GM20431 (cell line): ENCODE measurements at regions not wholly inside any gene's neighbourhood (a gene's known extent, or its start where the extent isn't known, plus 50 kb on each side); places are given as distances from the start of the nearest gene placed in this dataset.
"Not testable (repeated sequence)": the region's sequence is repeated elsewhere in the genome, so short reads cannot be mapped to it uniquely, and the experiment has no call there.

Source experiments
- in situ Hi-C: fragments of 300-500 bp; cut with MseI, MboI; formaldehyde crosslinking; loops from one replicate; pipeline ENCODE4 v1.15.0; 2020; ENCODE audit warnings: low sequenced_read_pairs; ENCODE audit not compliant: unreplicated experiment

DNA sequence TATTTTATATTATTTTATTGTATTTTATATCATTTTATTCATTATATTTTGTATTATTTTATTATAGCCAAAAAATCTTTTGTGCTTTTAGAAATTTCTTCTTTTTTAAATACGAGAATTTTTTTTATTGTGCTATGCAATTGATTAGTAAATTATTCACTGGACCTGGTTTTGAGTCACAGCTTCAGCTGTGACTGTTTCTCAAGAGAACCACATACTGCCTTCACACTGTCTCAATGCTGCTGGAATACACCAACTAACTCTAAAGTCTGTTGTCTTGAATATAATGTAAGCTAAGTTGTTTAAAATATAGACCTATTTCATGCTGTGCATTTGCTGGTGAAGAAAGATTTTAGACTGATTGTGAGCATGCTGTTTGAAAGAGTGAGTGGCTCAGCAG, 423.6 kb downstream of the NDFIP2 start:
- in situ Hi-C loops: no loop called here

DNA sequence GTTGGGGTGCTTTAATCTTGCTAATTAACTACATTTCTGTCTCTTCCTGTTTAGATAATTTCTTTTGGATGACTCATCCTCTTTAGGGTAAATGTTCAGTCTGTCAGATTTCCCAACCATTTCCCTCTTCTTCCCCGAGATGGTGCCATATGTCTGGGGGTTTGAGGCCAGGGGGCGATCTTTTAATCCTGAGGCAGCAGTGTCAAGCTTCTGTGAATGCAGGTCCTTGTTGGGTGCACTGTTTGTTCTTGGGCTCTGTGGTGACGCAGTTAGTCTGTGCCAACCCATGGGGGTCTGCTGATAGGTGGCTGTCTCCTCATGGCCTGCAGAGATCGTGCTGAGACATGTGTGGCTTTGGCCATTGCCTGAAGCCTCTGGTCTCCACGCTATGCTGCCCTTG, 420.4 kb downstream of the NDFIP2 start:
- in situ Hi-C loops: no loop called here

DNA sequence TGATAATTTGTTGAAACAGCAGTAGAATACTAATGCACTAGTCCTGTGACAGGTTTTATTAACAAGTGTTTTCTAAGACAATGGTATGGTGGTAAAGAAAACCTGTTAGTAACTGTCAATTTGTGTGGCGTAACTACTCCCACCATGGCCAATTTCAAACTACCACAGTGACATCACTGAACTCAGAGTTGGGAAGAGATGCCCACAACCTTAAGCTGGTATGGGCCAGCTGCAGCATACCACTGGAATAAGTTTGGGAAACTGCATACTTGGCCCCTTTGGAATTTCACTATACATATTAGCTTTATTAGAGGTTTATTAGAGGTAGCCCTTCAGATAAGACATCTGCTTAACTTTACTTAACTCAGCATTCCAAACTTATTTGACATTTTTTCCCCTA, 419.4 kb downstream of the NDFIP2 start:
- in situ Hi-C loops: no loop called here

DNA sequence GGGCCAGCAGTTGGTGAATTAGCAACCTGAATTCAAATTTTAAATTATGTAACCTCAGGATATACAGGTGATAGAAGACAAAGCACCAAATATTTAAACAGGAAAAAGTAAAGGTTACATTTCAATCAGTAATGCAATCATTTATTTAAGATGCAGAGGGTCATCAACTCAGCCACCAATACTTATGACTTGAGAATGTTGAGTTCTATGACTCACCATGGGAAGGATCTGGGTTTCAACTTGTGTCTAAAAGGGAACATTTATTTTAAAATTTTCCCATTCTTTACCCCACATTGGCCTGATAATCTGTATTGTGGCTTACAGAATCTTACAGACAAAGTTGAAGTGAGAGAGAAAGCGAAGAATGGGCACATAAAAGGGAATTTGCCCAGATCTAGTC, 418.0 kb downstream of the NDFIP2 start:
- in situ Hi-C loops: no loop called here

DNA sequence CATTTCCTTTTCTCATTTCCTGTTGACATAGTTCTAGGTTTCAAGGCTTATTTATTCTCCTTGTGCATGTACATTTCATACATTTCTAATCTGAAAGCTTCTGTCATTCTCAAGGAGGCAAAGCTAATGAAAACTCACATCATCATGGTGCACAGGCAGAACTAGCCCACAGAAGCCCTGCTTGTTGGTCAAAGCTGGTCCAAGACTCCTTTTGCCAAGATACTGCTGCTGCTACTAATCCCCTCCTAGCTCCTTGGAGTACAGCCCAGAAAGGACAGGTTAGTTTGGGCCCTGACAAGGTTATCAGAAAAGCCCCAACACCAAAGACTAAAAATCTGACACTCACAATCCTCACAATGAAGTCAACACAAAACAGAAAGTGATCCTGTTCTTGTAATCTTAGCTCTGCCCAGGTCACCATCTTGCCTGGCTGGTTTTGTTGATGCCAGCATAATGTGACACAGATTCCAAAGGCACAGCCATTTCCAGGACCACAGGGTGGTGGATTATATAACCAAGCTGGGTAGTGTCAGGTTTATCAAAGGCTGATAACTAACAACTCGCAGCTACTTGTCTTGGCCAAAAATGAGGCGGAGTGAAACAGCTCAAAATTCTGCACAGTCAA, 417.4 kb downstream of the NDFIP2 start:
- in situ Hi-C loops: no loop called here

DNA sequence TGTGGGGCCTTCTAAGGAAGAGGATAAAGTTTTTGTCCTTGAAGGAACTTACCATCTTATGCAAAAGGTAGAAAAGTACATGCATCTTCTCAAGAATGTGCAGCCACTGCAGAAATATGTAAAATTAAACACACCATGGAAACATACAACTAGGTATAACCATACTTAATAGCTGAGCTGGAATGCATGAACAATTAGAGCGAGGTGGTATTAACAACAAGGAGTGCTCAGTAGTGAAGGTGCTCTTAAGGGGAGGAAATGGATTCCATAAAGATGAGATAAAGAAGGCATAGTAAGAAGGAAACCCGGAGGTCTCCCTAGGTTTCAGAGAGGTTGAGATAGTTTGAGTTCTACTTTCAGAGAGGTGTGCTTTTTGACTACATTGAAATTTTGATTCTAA, 415.9 kb downstream of the NDFIP2 start:
- in situ Hi-C loops: no loop called here

DNA sequence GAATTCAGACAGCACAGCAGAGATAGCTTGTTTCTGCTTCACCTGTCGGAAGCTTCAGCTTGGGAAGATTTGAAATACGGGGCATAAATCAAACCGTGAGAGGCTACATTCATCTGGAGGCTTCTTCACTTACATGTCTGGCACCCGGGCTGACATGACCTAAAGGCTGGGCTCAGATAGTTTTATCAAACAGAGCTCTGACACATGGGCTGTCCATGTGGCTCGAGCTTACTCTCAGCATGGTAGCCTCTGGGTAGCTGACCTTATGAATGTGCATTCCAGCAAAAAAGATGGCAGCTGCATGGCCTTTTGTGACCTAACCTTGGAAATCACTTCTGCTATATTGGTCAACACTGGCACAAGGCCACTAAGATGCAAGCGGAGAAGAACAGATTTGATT, 414.5 kb downstream of the NDFIP2 start:
- in situ Hi-C loops: no loop called here

DNA sequence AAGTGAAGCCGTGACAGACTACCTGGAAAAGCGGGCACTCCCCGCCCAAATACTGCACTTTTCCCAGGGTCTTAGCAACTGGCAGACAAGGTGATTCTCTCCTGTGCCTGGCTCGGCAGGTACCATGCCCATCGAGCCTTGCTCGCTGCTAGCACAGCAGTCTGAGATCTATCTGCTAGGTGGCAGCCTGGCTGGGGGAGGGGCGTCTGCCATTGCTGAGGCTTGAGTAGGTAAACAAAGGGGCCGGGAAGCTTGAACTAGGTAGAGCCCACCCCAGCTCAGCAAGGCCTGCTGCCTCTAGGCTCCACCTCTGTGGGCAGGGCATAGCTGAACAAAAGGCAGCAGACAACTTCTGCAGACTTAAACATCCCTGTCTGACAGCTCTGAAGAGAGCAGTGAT, 406.3 kb downstream of the NDFIP2 start:
- in situ Hi-C loops: not testable (repeated sequence)

DNA sequence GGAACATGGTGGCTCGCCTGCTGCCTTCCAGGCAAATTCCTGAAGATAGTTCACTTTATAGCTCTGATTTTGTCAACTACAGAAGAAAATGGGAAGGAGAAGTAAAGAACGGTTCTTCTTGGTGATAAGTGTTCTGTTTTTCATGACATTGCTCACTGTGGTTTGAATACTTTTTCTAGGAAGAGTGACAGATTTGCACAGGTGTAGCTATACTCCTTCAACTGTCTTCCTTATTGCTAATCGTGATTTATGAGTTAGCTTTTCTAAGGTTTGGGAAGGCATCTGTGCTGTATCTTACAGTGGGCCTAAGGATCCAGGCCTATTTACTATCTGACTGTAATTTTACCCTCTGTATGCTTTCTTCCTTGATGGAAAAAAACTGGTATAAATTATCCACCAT, 405.6 kb downstream of the NDFIP2 start:
- in situ Hi-C loops: no loop called here

DNA sequence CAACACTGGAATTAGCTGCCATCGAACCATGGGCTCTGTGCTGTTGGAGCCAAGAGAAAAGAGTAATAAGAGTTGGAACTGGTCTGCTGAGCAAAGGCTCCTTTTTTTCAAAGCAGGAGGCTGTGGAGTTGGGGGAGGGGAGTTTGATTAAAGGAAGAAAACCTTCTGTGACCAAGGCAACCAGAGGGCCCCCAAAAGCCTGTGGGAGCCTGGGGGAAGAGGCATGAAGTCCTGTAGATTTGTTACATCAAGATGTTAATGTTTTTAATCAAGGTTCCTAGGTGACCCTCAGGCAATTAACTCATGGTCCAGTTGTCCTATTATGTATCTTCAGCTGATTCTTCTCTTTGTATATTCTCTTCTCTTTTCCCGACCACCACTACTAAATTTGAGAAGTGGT, 403.9 kb downstream of the NDFIP2 start:
- in situ Hi-C loops: no loop called here

DNA sequence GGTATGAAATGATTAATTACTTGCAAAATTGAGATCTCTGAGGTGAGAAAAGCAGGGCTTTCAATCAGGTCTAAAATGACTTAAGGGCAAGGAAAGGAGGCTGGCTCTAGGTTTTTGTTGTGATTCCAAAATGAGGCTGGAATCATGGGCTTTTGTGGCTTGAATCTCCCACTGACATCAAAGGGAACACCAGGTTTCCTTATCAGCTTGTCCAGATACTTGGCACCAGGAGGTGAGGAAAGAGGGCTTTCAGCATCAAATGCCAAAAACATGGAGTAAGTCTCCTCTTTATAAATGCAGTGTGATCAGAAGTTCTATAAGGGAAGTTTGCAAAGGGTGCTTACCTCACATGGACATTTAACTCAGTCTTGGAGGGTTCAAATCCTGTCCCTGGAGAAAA, 402.3 kb downstream of the NDFIP2 start:
- in situ Hi-C loops: no loop called here

DNA sequence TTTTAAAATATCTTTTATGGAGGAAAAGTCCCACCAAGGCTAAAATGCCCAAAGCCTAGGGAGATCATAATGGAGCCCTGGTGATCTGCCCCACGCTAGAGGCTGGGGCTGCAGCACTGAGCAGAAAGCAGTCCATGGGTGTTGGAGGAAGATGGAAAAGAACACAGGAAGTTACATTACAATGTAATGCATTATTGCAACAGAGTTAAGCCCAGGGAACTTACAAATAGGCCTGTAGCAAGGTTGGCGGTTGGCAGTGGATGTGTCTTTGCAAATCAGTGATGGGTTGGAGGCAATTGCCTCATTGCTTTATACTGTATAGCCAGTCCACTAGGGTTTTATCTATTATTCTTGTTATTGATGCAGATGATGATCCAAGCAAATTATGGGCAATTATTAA, 399.9 kb downstream of the NDFIP2 start:
- in situ Hi-C loops: no loop called here

DNA sequence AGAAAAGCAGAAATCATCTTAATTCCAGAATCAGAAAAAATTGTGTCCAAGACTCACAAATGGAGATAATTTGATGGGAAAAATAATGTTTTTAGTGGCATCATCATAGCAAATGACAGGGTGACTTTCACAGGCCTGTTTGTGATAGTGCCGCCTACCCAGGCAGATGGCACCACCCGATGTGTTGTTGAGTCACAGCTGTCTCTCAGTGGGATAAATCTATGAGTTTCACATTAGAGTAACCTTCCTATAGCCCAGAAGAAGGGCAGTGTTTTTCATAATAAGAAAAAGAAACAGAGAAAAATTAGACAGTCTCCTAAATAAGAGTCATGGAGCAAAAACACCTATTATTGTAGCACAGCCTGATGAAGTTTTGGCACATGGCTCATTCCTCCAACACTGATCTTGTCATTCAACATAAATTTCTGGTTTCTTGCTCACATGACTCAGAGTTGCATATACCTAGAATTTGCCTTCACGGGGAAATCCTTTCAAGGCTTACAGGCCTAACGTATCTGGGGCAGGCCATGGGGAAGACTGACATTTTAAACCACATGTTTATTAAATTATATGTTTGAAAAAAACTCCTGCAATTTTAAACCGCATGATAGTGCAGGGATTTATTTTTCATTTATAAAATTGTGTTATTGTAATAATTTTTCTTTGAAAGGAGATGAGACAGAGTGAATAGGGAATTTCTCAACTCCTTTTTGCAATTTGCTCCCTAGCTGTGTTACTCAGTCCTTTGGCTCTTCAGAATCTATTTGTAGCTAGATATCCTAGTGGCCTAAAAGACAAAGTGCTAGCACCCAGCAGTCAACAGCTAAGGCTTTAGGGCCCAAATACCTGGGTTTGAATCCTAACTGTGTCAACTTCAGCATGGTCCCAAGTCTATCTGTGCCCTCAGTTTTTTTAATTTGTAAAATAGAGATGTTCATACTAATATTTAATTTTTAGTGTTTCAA, 393.7 kb downstream of the NDFIP2 start:
- in situ Hi-C loops: no loop called here

DNA sequence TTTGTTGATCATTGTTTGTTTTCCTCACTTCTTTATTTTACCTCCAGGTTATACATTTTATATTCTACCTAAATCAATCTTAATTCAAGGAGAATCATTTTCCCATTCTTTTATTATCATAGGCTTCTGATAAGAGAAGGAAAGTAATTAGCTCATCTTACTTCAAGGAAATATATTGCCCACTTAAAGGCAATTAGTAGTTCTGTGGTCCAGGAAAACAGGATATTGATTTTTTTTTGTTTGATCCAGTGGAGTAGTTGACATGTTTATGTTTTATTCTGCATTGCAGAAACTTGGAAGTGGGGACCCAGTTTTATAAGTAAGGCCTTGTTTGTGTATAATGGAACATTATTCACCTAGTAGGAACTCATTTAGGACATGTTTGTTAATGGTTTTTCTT, 390.6 kb downstream of the NDFIP2 start:
- in situ Hi-C loops: no loop called here

DNA sequence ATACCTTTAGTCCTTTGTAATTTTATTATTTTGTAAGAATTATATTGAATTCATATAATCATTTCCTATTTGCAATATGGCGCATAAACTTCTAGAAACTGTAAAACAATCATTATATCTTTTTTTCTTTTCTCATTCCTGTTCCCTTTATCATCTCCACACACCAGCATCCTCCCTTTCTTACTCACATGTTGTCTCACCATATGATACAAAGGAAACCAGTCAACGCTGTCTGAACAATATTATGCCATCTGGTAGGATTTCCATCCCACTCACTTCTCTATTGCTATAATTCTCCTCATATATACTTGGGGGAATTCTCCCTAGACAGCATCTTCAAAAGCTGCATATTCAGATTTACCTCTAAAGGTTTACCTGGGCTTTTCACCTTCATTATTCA, 389.8 kb downstream of the NDFIP2 start:
- in situ Hi-C loops: no loop called here

DNA sequence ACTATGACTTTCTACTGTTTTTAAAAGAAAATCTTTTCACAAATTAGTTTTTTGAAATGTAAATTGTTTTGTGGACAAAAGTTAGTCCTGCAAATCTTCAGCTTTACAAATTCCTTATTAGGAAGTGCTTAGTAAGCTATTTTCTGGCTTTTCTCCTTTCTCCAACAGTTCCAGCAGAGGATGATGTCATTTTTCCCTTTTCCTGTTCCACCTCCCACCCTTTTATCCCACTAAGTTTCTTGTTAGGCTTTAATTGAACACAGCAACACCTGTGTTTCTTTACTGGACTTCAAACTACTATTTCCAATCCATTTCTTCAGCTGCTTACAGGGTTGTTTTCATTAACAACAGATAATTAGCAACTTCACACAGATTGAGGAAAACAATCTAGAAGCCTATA, 389.2 kb downstream of the NDFIP2 start:
- in situ Hi-C loops: no loop called here

DNA sequence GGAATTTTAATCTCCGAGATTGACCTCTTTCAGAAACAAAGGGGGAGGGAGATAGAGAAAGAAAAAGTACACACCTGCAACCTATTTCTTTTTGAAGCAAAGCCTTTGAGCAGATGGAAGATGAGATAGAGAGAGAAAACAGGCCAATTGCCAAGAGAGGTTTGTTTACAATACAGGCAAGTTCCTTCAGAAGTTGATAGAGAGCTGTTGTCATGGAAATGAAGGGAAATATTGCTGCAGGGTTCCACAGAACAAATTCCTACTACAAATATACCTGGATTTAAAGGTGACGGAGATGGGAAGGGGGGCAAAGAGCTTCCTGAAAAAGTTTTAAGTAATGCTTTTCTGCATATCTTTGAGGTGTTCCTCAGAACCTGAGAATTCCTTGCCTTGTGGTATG, 388.4 kb downstream of the NDFIP2 start:
- in situ Hi-C loops: no loop called here

DNA sequence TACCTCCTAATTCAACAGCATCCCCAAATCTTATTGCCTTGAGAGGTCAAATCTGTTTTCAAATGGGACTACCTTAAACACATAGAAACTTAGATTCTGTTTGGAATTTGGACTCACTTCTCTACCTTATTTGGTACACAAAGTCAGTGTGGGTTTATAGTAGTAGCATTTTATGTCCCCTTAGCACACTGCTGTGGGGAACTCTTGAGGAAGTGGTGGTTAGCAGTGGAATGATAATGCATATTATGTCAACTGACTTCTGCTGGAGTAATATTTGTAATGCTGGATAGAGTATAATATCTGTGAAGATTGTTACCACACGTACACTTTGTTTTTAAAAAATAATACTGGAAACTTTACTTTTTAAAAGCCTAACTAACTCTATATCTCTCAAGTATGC, 386.3 kb downstream of the NDFIP2 start:
- in situ Hi-C loops: no loop called here

DNA sequence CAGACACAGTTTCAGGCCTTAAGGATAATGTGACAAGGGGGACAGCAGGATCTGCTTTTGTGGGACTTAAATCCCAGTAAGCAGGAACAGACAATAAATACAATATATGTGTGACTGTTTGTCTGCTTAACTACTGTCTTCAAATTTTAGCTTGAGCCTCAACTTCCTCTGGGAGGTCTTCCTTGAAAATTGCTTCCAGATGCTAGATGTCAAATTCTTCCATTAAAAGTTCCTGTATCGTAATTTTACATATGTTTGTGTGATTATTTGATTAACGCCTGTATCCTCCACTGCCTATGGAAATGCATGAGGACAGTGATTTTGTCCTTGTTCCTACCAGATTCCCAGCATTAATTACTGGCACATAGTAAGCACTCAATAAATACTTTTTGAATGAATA, 385.5 kb downstream of the NDFIP2 start:
- in situ Hi-C loops: no loop called here

DNA sequence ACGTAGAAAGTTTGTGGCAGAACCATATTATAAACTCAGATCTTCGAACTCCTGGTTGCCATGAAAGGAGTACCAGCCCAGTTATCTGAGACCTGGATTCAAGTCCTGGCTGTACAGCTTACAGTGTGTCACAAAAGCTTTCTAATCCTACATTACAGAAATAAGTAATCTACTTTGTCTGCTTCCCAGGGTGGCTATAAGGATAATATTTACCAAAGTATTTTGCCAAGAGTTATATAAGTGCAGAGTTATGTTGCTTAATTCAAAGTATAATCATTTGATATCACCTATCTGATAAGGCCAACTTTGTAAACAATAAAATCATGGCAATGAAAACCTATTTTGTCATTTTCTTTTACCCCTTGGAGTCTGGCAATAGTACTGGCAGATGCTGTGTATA, 381.6 kb downstream of the NDFIP2 start:
- in situ Hi-C loops: no loop called here

DNA sequence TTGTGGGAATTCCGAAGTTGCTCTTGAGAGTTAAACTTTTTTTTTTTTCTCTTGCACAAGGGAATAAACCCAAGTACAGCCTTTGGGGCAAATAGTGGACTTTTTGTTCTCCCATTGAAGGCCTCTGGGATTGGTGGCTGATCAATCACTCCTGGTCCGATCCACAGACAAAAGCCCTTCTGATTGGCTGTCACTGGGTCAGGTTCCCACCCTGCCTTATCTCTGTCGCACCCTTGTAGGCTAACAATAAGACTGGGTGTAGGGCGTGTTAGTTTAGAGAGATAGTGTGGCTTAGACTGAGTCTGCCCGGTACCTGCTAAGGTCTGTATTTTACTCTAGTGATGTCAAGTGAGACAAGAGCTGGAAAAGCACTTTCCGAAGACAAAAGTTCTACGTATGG, 380.8 kb downstream of the NDFIP2 start:
- in situ Hi-C loops: no loop called here

DNA sequence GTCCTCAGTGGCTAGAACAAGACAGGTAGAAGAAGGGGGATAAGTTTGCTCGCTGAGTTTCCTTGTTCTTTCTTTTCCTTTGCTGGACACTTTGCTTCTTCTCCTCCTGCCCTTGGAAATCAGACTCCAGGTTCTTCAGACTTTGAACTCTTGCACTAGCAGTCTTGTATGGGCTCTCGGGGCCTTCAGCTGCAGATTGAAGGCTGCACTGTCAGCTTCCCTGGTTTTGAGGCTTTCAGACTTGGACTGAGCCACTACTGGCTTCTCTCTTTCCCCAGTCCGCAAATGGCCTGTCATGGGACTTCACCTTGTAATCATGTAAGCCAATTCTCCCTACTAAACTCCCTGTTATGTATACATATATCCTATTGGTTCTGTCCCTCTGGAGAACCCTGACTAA, 379.8 kb downstream of the NDFIP2 start:
- in situ Hi-C loops: no loop called here
